NCI-H2081 (cell line): ENCODE measurements at regions not wholly inside any gene's neighbourhood (a gene's known extent, or its start where the extent isn't known, plus 50 kb on each side); places are given as distances from the start of the nearest gene placed in this dataset.
"Not testable (repeated sequence)": the region's sequence is repeated elsewhere in the genome, so short reads cannot be mapped to it uniquely, and the experiment has no call there.

ENCODE experiments used
- DNase-seq, 2 experiments: peaks; one replicate each; lab custom pipeline; 2025; lab: John Stamatoyannopoulos, UW

DNA sequence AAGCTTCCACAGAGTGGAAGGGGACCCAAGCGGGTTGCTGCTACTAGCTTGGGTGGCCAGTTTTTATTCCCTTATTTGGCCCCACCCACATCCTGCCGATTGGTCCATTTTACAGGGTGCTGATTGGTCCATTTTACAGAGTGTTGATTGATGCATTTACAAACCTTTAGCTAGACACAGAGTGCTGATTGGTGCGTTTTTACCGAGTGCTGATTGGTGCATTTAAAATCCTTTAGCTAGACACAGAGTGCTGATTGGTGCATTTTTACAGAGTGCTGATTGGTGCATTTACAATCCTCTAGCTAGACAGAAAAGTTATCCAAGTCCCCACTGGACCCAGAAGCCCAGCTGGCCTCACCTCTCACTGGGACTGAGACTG is 187.0 kb upstream of the KCNMB2 start:
- DNase-seq = not testable (repeated sequence)

DNA sequence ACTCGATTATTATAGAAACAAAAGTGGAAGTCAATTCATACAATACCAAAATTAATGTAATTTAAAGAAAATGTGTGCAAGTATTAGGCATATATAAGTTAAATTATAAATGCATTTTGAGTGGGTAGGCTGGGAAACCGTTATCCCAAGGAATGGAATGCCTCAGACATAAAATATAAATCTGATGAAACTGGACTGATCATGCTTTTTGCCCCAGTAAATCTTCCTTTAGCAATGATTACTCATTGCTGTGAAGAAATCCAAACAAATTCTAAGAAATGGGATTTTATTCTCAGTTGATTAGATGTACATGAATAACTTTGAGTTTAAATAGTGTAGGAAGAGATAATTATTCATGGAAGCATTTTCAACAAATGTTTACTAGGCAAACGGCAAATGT is 185.5 kb upstream of the KCNMB2 start:
- no peak for DNase-seq

- peak in 1 of 2 experiments; percentile 38 for DNase-seq
Measured at GRCh38 chr3:178352326-178353005, 183.8 kb upstream of the KCNMB2 start.

GRCh38 chr3:178353006-178353694 is 183.1 kb upstream of the KCNMB2 start:
- peak in 1 of 2 experiments; percentile 48 for DNase-seq

GRCh38 chr3:178359728-178360127 is 176.5 kb upstream of the KCNMB2 start:
- DNase-seq = no peak

DNA sequence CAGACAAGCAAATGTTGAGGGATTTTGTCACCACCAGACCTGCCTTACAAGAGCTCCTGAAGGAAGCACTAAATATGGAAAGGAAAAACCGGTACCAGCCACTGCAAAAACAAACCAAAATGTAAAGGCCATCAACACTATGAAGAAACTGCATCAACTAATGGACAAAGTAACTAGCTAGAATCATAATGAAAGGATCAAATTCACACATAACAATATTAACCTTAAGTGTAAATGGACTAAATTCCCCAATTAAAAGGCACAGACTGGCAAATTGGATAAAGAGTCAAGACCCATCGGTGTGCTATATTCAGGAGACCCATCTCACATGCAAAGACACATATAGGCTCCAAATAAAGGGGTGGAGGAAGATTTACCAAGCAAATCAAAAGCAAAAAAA is 173.2 kb upstream of the KCNMB2 start:
- not testable (repeated sequence) for DNase-seq

DNA sequence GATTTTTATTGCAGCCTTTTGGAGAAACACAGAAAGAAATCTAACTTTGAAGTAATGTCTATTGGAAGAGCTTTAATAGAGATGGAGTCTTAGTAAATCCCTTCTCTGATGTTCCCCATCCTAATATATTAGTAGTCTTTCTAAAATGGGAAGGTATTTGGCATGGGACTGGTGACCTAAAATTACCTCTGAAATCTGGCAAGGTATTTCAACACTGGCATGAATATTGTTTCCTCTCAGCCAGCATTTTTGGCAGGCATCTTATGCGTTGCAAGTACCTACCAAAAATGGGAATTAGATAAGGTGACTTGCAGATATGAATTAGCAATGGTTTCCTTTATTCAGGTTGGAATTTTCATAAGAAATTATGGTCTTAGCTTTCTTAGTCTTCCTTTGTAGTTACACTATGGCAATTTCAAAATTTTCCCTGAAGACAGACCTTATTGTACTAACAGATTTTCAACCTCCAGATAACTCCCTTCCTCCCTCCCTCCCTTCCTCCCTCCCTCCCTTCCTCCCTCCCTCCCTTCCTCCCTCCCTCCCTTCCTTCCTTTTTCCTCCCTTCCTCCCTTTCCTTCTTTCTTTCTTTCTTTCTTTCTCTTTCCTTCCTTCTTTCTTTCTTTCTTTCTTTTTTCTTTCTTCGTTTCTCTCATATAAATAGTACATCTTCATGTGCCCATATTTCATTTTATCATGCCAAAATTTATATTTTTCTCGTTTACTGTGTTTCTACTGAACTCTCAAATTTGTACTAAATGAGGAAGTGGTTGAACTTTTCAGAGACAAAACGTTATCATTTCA is 168.2 kb upstream of the KCNMB2 start:
- peak; percentile 44 to 78 for DNase-seq

DNA sequence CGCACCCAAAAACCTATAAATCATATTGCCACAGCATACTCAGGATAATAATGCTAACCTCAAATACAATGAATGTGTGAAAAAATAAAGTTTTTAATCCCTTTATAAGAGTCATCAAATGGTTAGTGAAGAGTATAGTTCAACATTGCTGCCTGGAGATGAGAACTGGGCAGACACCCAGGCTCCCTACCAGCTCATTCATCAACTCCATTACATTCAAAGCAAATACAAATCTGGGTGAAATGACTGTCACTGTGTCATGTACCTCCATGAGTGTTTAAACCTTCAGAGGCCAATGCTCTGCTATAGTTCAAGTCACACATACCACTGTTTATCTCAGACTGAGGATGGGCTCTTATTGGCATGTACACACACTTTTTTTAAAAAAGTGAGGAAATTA is 167.2 kb upstream of the KCNMB2 start:
- peak in 1 of 2 experiments; percentile 67 for DNase-seq

DNA sequence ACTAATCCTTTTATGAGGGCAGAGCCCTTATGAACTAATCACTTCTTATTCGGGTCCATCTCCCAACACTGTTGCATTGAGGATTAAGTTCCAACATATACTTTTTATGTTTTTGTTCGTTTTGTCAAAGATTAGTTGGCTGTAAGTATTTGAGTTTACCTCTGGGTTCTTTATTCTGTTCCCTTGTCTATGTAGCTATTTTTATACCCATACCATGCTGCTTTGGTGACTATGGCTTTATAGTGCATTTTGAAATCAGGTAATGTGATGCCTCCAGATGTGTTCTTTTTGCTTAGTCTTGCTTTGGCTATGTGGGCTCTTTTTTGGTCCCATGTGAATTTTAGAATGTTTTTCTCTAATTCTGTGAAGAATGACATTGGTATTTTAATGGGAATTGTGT is 166.4 kb upstream of the KCNMB2 start:
- no peak for DNase-seq

- no peak for DNase-seq
Measured at GRCh38 chr3:178370387-178370786, 165.8 kb upstream of the KCNMB2 start.

DNA sequence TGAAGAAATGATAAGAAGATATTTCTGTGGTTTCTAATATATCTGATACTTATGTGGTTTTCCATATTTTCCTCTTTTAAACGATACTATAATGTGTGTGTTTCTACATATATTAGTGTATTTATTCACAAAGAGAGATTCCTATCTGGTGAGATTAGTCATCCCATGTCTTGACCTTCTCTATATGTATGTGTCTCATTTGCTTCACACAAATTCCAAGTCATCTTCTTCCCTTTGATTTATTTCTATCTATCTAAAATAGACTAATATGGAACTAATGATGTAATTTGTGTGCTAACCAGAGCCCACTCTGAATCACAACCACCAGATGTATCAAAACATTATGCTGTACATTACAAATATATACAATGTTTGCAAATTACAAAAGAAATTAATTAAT is 154.7 kb upstream of the KCNMB2 start:
- no peak for DNase-seq

DNA sequence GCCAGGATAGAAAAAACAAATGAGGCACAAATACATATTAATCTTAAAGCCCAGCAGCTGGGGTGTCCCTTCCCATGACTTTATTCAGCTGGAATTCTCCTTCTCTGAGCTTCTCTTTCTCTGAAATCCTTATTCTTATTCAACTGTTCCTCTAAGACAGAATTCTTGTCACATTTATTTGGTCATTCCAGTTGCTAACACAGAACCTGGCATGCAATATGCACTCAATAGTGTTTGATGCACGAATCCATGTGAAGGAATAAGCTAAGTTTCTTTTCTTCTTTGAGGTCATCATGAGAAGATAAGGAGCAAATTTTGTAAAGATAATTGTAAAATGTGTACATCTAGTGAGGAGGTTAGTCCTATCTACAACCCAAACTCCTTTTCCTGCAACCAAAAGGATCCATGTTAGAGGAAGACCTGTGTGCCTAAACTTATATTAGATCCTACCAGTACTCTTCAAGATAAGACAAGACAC is 154.2 kb upstream of the KCNMB2 start:
- no peak for DNase-seq

DNA sequence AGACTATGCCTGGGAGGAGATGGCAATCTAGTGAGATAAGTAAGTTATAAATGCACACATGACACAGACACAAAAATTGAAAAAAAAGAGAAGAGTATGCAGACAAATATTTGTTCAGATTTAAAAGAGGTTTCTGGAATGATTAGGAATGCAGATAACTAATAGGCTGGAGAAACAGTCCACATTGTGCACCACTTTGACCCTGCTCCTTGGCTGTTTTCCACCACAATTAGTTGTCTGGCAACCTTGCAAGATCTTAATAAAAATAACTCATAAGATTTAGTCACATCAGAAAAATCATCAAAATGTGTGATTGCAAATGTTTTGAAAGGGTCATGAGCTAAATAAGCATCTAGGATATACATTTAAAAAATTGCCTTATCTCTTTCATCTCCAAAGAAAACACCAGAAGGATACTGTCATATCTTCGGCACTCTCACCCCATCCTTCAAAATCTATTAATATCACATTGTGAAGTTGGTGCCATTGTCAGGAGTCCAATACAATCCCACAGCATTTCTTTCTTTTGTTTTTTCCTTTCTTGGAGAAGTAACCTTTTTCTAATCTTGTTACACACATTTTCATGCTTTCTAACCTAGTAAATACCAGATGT is 153.7 kb upstream of the KCNMB2 start:
- DNase-seq = no peak

DNA sequence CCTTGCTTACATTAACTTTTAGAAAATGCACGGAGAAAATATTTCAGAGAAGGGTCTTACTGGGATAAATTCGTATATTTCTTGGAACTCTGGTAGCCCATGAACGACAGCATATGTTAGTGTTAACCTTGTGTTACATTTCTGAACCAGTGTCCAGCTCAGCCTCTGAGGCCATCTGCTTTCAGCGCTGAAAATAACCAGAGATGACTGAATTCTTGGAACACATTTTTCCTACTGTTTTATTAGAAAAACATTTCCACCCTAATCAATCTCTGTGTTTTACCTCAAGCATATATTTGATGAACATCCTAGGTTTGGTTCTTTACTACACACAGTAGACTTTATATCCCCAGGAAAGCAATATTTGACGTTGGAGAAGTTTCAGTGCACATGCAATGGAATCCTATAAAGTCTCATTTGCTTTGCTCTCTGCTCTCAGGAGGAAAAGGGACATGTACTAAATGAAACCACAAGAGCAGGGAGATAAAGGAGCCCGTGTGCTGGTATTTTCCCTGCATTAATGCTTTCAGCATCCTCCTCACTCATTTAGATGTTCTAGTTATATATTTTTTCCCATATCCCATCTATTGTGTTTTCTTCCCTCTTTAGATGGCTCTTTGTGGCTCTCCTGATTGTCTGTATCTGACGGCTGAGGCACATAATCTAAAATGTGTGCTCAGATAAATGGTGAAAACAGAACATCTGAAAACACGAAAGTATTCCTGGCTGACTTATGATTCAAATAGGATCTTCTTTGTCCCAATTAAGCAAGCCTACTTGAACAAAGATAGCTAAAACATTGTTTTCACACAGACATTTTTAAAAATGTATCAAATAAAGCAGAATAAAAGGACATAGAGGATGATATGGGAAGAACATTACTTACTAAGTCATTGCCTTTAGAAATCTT is 151.7 kb upstream of the KCNMB2 start:
- DNase-seq = peak in 1 of 2 experiments; percentile 22

GRCh38 chr3:178385280-178385952 is 150.8 kb upstream of the KCNMB2 start:
- peak; percentile 62 to 83 for DNase-seq

- no peak for DNase-seq
Measured at GRCh38 chr3:178386401-178386800, 149.8 kb upstream of the KCNMB2 start.

DNA sequence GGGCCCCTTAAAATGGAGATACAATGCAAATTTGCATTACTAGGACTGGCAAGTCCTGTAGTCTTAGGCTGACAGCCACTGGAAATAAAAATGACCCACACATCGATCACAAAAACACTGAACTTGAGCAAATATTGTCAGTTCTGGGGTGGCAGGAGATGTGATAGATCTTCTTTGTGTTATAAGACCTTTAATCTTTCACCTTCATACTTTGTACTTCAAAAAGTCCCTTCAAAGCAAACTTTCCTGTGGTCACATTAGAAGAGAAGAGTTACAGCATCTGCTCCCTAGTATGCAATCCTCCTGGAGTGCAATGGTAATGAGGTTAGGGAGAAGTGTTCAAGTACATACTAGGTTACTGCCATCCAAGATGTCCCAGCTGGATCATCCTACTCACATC is 149.4 kb upstream of the KCNMB2 start:
- DNase-seq = no peak

- no peak for DNase-seq
Measured at GRCh38 chr3:178388473-178388872, 147.8 kb upstream of the KCNMB2 start.

DNA sequence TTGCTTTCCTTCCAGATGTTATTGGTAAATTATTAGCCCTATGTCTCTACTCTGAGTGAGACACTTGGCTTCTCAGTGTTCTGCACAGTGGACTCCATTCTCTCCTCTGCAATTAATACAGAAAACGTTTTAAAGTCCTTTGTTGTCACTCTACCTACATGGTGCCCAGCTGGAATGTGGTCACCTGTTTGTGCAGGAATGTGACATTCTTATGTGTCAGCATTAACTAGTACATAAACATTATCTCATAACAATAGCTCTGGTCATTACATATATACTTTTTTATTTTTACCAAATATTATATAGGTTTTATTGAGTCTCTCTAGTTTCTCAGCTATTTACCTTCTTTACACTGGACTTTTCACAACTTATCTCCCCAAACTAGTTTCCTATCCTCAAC is 147.0 kb upstream of the KCNMB2 start:
- DNase-seq = no peak

GRCh38 chr3:178392511-178392926 is 143.7 kb upstream of the KCNMB2 start:
- DNase-seq = peak in 1 of 2 experiments; percentile 72

DNA sequence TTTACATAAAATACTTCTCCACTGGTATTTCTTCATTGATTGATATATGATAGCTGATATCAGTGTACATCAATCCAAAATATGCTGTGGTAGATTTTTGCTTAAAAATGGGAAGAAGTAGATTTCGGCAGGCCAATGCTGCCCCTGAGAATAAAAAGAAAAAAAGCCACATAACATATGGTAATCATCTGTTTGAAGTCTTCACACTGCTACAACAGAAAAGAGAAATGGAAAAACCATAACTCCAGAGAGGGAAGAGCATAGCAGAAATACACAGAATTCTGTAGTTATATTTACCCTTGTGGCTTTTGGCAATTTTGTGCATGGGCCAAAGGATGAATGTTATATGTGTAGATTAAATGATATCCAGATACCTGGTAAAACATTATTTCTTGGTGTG is 143.1 kb upstream of the KCNMB2 start:
- no peak for DNase-seq
